ENCODE measurements at regions not wholly inside any gene's neighbourhood (a gene's known extent, or its start where the extent isn't known, plus 50 kb on each side); places are given as distances from the start of the nearest gene placed in this dataset.

GRCh38 chr6:132131351-132131750 lies 180.2 kb upstream of the CCN2 start:
- Histone ChIP-seq H3K4me2 (ENCODE audit: low read length) (no peak overlapping the region), H2AFZ (ENCODE audit: low read depth, low read length, poor library complexity, severe bottlenecking) (no peak overlapping the region), H3K36me3 (ENCODE audit: control insufficient read depth in 1 of 2, insufficient read depth in 2 of 2, low read length in 2 of 2) (no peaks in the 10 kb centered on the region), H3K9me3 (ENCODE audit: control insufficient read depth in 1 of 2, insufficient read depth in 1 of 2, low read depth in 1 of 2, low read length in 2 of 2) (no peaks in the 10 kb centered on the region), H3K4me3 (replicated peaks in 1 of 2; ENCODE audit: low read depth in 1 of 2, low read length in 2 of 2) (no peak overlapping the region), H3K4me1 (ENCODE audit: control insufficient read depth in 1 of 2, insufficient read depth in 2 of 2, low read length in 2 of 2) (no peaks in the 10 kb centered on the region), H3K9ac (ENCODE audit: low read length) (no peak overlapping the region), H4K20me1 (ENCODE audit: insufficient read depth) (no peaks in the 10 kb centered on the region), H3K79me2 (ENCODE audit: insufficient read depth, low read length) (no peaks in the 10 kb centered on the region), H3K27ac (ENCODE audit: low read depth, low read length) (no peak overlapping the region), H3K9me2 (ENCODE audit: insufficient read depth) (no peaks in the 10 kb centered on the region), H3K27me3 (ENCODE audit: insufficient read depth, low read length) (no peaks in the 10 kb centered on the region)
- POLR2A ChIA-PET: no interaction called here
- TF ChIP-seq EGR1 (IDR thresholded peaks at IDR 0.05; ENCODE audit: low read depth) (no peak), ELF1 (IDR thresholded peaks at IDR 0.05; ENCODE audit: borderline replicate concordance, low read depth) (no peak), REST (IDR thresholded peaks at IDR 0.05; ENCODE audit: low read depth) (no peak), ZFX (IDR thresholded peaks at IDR 0.05) (no peak), RAD21 (IDR thresholded peaks at IDR 0.05; ENCODE audit: low read depth) (no peak), SRF (IDR thresholded peaks at IDR 0.05; ENCODE audit: low read depth) (no peak), POLR2A (IDR thresholded peaks at IDR 0.05; ENCODE audit: borderline replicate concordance, extremely low read depth, insufficient read depth, insufficient read length) (no peak), CBX3 (IDR thresholded peaks at IDR 0.05; ENCODE audit: low read depth) (no peak), YY1 (IDR thresholded peaks at IDR 0.05; ENCODE audit: extremely low read depth, insufficient replicate concordance, low read depth, low read length) (no peak)
- TF ChIP-seq, protein P1, sequence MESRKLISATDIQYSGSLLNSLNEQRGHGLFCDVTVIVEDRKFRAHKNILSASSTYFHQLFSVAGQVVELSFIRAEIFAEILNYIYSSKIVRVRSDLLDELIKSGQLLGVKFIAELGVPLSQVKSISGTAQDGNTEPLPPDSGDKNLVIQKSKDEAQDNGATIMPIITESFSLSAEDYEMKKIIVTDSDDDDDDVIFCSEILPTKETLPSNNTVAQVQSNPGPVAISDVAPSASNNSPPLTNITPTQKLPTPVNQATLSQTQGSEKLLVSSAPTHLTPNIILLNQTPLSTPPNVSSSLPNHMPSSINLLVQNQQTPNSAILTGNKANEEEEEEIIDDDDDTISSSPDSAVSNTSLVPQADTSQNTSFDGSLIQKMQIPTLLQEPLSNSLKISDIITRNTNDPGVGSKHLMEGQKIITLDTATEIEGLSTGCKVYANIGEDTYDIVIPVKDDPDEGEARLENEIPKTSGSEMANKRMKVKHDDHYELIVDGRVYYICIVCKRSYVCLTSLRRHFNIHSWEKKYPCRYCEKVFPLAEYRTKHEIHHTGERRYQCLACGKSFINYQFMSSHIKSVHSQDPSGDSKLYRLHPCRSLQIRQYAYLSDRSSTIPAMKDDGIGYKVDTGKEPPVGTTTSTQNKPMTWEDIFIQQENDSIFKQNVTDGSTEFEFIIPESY (IDR thresholded peaks at IDR 0.05; ENCODE audit: extremely low read depth, insufficient replicate concordance, low read length): no peak
- DNase-seq (ENCODE audit: low read depth, low spot score): no peak
- BruUV-seq (replicated peaks): no TSS peak
- ATAC-seq: no peak
- intact Hi-C loops (cut with micrococcal nuclease): no loop called here
- CTCF ChIA-PET: no interaction called here
- RAD21 ChIA-PET (ENCODE audit: low non-redundant PET in 1 of 2, low total read pairs in 2 of 2, uncharacterized antibody in 2 of 2, unreplicated experiment in 2 of 2): no interaction called here

Measured in HCT116 (cell line).